ENCODE measurements at regions not wholly inside any gene's neighbourhood (a gene's known extent, or its start where the extent isn't known, plus 50 kb on each side); places are given as distances from the start of the nearest gene placed in this dataset.

- no peak for ATAC-seq
These were observed 271.2 kb upstream of the ZP4 start for GRCh38 chr1:238161955-238162354.

GRCh38 chr1:238153939-238154338 is 263.2 kb upstream of the ZP4 start:
- no peak for ATAC-seq

GRCh38 chr1:238153253-238153652 is 262.5 kb upstream of the ZP4 start:
- ATAC-seq = no peak

- no peak for ATAC-seq
These were observed 261.4 kb upstream of the ZP4 start for GRCh38 chr1:238152119-238152518.

- ATAC-seq = peak; percentile 48
These were observed 252.3 kb upstream of the ZP4 start for GRCh38 chr1:238143038-238143437.

GRCh38 chr1:238141353-238141752 is 250.6 kb upstream of the ZP4 start:
- no peak for ATAC-seq

GRCh38 chr1:238139713-238140112 is 249.0 kb upstream of the ZP4 start:
- no peak for ATAC-seq

- no peak for ATAC-seq
These were observed 247.4 kb upstream of the ZP4 start for GRCh38 chr1:238138059-238138626.

GRCh38 chr1:238135708-238136664 is 245.3 kb upstream of the ZP4 start:
- ATAC-seq = no peak

GRCh38 chr1:238129677-238130076 is 239.0 kb upstream of the ZP4 start:
- ATAC-seq = no peak

GRCh38 chr1:238123201-238123600 is 232.5 kb upstream of the ZP4 start:
- no peak for ATAC-seq

- ATAC-seq = no peak
These were observed 229.1 kb upstream of the ZP4 start for GRCh38 chr1:238119861-238120260.

GRCh38 chr1:238119060-238119459 is 228.3 kb upstream of the ZP4 start:
- ATAC-seq = no peak

- no peak for ATAC-seq
These were observed 225.1 kb upstream of the ZP4 start for GRCh38 chr1:238115852-238116251.

- ATAC-seq = no peak
These were observed 222.4 kb upstream of the ZP4 start for GRCh38 chr1:238112952-238113621.

GRCh38 chr1:238111516-238111915 is 220.8 kb upstream of the ZP4 start:
- ATAC-seq = no peak

GRCh38 chr1:238111081-238111480 is 220.4 kb upstream of the ZP4 start:
- no peak for ATAC-seq

- ATAC-seq = no peak
These were observed 217.7 kb upstream of the ZP4 start for GRCh38 chr1:238108417-238108816.

- no peak for ATAC-seq
These were observed 216.6 kb upstream of the ZP4 start for GRCh38 chr1:238107322-238107721.

GRCh38 chr1:238104752-238105151 is 214.0 kb upstream of the ZP4 start:
- no peak for ATAC-seq

- ATAC-seq = no peak
These were observed 211.2 kb upstream of the ZP4 start for GRCh38 chr1:238101923-238102322.

GRCh38 chr1:238099871-238100270 is 209.1 kb upstream of the ZP4 start:
- ATAC-seq = no peak

- no peak for ATAC-seq
These were observed 198.9 kb upstream of the ZP4 start for GRCh38 chr1:238089615-238090014.
